ENCODE measurements at regions not wholly inside any gene's neighbourhood (a gene's known extent, or its start where the extent isn't known, plus 50 kb on each side); places are given as distances from the start of the nearest gene placed in this dataset.

- DNase-seq (ENCODE audit: low spot score), result no peak
These were observed 155.8 kb downstream of the TEX29 start for GRCh38 chr13:111476197-111476596.

DNA sequence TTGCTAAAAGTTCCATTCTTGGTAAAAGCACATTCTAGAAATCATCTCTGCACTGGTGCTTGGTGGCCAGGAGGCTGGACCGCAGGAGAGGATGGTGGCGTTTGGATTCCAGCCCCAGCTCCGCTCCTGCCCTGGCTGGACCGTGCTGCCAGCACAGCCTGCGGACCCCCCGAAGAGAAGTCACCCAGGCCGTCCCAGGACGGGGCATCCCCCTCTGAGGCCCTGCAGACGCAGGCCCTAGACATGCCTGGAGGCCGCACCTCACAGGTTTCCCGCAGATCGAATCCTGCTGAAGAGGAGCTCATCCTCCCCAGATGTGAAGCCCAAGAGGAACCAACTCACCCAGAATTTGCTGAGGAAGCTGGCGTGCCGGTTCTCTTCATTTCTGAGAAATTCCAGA lies 159.0 kb downstream of the TEX29 start:
- DNase-seq (ENCODE audit: low spot score), result no peak

GRCh38 chr13:111480503-111480902 lies 160.1 kb downstream of the TEX29 start:
- no peak for DNase-seq (ENCODE audit: low spot score)

DNA sequence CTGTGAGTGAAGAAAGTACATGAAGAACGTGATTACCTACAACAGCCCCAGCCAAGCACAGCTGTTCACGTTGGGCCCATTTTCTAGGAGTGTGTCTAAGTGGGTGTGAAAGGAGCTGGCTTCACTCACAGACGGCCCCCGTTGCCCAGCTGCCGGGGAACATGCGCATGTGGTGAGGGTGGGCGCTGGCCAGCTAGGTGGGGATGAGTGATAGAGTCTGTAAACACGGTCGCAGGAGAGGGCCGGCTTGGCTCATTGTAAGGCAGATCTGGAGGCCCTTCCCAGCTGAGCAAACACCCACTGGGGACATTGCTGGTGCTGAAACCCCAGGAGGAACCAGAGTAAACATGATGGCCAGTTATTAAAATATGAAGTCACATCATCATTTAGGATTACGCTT lies 160.5 kb downstream of the TEX29 start:
- DNase-seq (ENCODE audit: low spot score), result no peak

DNA sequence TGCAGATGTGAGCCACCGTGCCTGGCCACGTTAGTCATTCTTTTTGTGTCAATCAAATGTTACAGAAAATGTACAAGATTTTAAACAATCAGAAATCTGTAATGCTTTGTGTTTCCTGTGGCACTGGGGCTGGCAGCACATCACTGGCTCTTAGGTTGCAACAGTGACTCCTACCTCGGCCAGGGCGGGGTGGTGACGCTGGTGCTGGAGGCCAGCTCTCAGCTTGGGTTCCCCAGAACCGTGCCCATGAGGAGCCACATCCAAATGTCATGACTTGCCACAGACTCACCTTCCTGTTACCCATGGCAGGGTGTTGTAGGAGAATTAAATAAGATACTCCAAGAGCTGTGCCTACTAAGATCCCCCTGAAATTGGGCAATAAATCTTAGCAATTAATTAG lies 161.7 kb downstream of the TEX29 start:
- no peak for DNase-seq (ENCODE audit: low spot score)

DNA sequence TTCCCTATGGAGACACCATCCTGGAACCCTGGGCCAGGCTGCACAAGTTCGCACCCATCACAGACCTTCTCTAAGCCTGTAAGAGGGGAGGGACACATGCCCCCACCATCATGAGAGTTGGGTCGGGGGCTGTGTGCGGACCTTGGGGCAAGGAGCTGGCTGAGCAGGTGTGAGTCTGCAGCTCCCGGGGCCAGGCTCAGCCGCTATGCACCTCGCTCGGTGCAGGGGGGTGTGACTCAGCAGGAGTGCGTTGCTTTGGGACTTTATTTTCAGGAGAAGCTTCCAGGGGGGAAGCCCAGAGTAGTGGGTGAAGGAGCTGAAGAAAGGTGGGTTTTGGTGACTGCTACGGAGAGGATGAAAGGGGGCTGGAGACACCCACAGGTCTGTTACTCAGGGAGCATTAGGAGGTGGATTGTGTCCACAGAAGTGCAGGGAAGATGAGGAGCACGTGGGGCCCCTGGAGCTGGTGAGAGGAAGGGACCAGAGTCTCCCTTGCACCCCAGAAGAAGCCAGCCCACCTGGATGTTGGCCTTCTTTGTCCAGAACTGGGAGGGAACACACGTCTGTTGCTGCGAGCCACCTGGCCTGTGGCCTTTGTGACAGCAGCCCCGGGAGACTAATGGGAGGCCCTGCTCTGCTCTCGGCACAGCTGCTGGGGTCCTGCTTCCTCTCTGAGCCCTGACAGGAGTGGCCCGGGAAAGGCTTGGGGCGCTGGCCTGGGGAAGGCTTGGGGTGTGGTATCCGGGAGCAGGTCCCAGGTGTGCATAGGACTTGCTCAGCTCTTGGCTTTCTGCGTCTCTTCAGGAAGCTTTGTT lies 162.6 kb downstream of the TEX29 start:
- no peak for DNase-seq (ENCODE audit: low spot score)

GRCh38 chr13:111483621-111483987 lies 163.2 kb downstream of the TEX29 start:
- no peak for DNase-seq (ENCODE audit: low spot score)

GRCh38 chr13:111484141-111484925 lies 163.9 kb downstream of the TEX29 start:
- DNase-seq (ENCODE audit: low spot score), result no peak

DNA sequence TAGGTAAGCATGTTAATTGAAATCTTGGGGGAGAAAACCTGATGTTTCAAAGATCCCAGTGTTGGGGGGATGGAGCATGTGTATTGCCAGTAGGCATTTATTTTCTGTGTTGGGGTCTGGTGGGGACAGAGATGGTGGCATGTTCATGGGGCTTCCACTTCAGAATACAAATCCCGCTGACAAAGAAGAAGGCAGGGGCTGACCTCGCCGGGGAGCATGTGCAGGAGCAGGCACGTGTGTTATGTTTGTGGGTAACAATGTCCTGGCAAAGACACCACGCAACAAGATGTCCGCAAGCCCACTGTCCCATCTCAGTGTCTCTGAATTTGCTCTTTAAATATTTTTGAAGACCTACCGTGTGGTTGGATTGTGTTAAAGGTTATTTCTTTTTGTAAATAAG lies 164.5 kb downstream of the TEX29 start:
- DNase-seq (ENCODE audit: low spot score), result no peak

DNA sequence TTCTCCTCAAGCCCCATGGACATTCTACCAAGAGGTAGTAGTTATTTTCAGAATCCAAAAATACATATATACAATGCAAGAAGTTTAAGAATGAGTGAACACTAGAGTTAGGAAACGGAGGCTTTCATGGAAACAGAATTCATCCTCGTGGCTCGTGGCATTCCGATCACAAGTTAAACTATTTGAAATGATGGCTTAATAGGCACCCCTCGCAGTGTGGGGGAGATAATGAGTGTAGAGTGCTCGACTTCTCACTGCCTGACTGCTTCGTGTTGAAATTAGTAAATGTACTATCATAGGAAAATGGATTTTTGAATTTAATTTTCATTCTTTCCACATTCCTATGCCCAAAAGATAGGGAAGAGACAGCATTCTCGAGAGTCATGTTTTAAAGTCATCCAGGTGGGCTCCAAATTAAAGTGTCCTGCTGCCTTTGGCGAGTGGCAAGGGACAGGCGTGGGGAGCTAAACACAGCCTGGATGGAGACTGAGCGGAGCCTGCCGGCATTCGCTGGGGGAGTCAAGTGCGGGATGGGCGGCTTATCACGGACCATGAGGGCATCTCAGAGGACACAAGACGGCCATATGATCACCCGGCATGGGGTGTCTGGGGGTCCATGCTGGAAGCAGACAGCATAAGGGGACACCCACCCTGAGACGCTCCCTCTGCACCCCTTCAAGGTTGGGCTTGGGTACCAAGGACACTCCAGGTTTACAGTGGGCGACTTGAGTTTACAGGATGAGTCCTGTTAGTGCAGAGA lies 165.2 kb downstream of the TEX29 start:
- no peak for DNase-seq (ENCODE audit: low spot score)

GRCh38 chr13:111486331-111486730 lies 165.9 kb downstream of the TEX29 start:
- no peak for DNase-seq (ENCODE audit: low spot score)

GRCh38 chr13:111486801-111487200 lies 166.4 kb downstream of the TEX29 start:
- no peak for DNase-seq (ENCODE audit: low spot score)

DNA sequence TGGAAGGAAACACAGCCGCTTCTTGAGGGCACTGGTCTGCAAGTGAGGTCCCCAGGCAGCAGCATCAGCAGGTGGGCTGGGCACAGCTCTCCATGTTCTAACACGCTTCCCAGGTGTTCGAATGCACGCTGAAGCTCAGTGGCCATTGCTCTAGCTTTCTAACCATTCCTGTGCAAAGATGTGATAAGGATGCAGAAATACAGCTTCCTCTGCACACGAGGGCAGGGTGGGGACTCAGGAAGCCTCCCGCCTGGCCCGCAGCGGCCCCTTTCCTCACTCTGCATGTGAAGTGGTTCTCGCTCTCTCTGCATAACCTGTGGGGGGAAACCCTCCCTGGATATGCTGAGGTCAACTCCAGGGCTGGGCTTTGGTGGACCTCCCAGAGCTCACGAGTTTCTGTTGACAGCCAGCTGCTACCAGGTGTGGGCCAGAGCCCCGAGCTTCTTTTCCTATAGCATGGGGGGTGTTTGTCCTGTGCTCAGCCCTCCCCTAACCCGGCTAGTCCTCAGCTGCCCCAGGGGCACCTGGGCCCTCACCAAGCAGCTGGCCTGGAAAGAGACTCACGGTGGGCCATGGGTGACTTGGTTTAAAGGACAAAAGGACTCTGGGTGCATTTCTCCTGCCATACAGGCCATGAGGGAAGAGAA lies 168.2 kb downstream of the TEX29 start:
- no peak for DNase-seq (ENCODE audit: low spot score)

DNA sequence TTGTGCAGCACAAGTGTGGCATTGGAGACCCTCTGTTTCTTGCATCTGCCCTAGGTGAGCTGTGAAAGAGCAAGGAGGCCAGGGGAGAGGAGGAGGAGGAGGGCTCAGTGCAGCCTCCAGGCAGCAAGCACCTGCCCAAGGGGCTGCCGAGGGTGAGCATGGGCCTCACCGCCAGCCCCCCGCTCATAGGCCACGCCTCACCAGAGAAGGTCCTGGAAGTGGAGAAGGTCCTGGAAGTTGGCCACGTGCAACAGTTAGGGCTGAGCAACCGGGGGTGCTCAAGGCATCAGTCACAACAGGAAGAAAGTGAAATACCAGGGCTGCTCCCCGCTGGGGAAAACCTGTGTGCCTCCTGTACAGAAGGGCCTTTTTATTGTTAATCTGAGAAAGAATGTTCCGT lies 168.9 kb downstream of the TEX29 start:
- no peak for DNase-seq (ENCODE audit: low spot score)

DNA sequence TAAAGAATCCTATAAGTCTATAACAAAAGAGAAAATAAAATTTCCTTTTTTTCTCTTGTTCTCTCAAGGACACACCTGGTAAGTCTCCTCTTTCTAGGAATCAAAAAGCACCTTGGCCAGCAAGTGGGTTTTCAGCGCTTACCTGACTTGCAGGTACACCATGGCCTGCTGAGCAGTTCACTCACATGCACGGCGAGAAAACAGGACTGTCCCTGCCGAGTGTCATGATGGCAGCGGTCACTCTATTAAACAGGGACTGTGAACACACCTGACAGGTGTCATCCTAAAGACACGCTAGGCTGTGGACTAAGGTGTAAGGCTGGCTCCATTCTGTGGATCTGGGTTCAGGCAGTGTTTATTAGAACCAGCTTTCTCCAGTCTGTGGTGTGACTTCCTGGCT lies 170.2 kb downstream of the TEX29 start:
- DNase-seq (ENCODE audit: low spot score), result no peak

GRCh38 chr13:111491021-111491420 lies 170.6 kb downstream of the TEX29 start:
- no peak for DNase-seq (ENCODE audit: low spot score)

GRCh38 chr13:111491659-111492058 lies 171.2 kb downstream of the TEX29 start:
- no peak for DNase-seq (ENCODE audit: low spot score)

DNA sequence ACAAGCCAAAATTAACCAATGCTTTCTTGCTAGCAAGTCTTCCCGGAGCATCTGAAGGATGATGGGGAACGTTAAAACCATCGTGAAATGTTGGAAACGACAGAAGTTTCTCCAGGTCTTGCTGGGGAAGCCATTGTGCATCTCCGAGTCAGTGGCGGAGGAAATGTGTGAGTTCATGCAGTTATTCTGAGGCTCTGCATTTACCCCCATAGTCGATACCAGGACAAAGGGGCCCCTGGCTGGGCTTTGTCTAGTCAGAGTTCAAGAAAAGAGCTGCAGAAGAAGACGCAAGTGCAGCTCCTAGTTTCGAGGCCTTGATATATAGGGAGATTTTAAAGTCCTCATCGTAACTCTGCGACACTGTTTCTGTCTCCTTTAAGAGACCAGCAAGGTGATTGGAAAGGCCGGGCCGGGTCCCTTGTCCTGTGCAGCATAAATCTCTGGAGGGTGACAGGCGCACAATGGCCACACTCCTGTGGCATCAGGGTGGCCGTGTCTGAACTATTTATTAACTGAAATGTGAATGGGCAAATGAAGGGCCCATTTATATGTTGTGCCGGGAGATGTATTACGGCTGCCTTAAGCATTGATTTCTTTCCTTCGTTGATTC lies 172.0 kb downstream of the TEX29 start:
- DNase-seq (ENCODE audit: low spot score), result no peak

DNA sequence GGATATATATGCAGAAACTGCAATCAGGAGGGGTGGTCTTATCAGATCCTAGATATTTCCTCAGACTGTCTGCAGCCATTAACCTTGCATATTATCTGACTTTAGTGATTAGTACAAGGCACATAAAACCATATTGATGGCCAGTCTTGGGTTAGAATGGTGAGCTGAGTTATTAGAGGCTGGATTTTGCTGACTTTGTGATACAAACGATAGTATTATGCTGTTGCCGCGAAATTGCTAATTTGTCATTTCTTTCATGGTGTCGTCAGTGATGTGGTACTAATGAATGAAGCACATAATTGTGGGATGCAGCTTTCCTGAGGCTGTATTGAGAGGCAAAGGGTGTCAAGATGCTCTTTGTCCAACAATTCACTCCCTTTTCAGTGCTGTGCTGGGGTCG lies 172.5 kb downstream of the TEX29 start:
- no peak for DNase-seq (ENCODE audit: low spot score)

- no peak for DNase-seq (ENCODE audit: low spot score)
These were observed 173.0 kb downstream of the TEX29 start for GRCh38 chr13:111493468-111493867.

DNA sequence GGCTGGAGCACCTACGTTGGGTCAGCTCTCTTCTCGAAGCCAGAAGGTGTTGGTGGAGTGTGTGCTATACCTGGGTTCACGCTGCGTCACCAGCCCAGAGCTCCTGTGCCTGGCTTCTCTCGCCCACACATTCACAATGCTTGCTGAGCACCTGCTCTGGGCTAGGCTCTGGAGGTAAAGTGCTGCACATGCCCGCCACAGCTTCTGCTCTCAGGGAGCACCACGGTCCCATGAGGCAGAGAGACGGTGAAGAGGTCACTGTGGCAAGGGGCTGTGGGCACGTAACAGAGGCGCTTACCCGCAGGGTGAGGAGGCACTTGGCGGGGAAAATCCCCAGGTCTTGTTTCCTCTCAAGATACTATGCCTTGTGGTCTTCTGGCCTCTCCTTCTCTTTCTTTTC lies 174.2 kb downstream of the TEX29 start:
- no peak for DNase-seq (ENCODE audit: low spot score)
